GM23338 (cell line): ENCODE measurements at regions not wholly inside any gene's neighbourhood (a gene's known extent, or its start where the extent isn't known, plus 50 kb on each side); places are given as distances from the start of the nearest gene placed in this dataset.

Source experiments
- CREB1 ChIP-seq: fragments of 250-450 bp; sonication (Bioruptor Pico); IDR thresholded peaks from 2 replicates; pipeline ENCODE4 v1.5.0; 2020; ENCODE audit warnings: low read depth, mild to moderate bottlenecking, moderate library complexity
- CTCF ChIP-seq, 2 experiments: fragments of 200-600 bp in 1 of 2; sonication (generic) in 1 of 2; conservative IDR thresholded peaks; 2 replicates each; pipeline versions ENCODE4 v1.5.1 to v1.6.1; 2016 to 2017; ENCODE audit warnings: antibody characterized with exemption in 2 of 2, low read depth in 2 of 2, mild to moderate bottlenecking in 2 of 2, moderate library complexity in 1 of 2
- EZH2 ChIP-seq: fragments of 200-600 bp; sonication (generic); IDR thresholded peaks from one replicate; pipeline ENCODE4 v1.8.0; 2017; ENCODE audit warnings: antibody characterized with exemption, mild to moderate bottlenecking, low read depth; ENCODE audit not compliant: unreplicated experiment
- EZH2phosphoT487 ChIP-seq: fragments of 200-600 bp; sonication (generic); IDR thresholded peaks from one replicate; pipeline ENCODE4 v1.8.1; 2018; ENCODE audit warnings: antibody characterized with exemption; ENCODE audit not compliant: unreplicated experiment
- JUNB ChIP-seq: IDR thresholded peaks from one replicate; pipeline ENCODE4 v1.6.1; 2016; ENCODE audit warnings: antibody characterized with exemption; ENCODE audit not compliant: unreplicated experiment
- NANOG ChIP-seq: IDR thresholded peaks from 2 replicates; pipeline ENCODE4 v1.6.1; 2016; ENCODE audit warnings: antibody characterized with exemption, borderline replicate concordance
- POLR2AphosphoS5 ChIP-seq: IDR thresholded peaks from 2 replicates; pipeline ENCODE4 v1.6.1; 2016; ENCODE audit warnings: antibody characterized with exemption, low read depth
- REST ChIP-seq: IDR thresholded peaks from one replicate; pipeline ENCODE4 v1.6.1; 2018; ENCODE audit warnings: antibody characterized with exemption; ENCODE audit not compliant: unreplicated experiment
- STAT1 ChIP-seq: IDR thresholded peaks from one replicate; pipeline ENCODE4 v1.6.1; 2016; ENCODE audit warnings: antibody characterized with exemption; ENCODE audit not compliant: unreplicated experiment
- ZNF331 ChIP-seq: fragments of 250-450 bp; sonication (Bioruptor Pico); IDR thresholded peaks from 2 replicates; pipeline ENCODE4 v1.5.0; 2020; ENCODE audit warnings: low read depth, mild to moderate bottlenecking, moderate library complexity
- ZNF462 ChIP-seq: fragments of 250-450 bp; sonication (Bioruptor Pico); IDR thresholded peaks from 2 replicates; pipeline ENCODE4 v1.5.0; 2020; ENCODE audit warnings: mild to moderate bottlenecking, moderate library complexity

GRCh38 chr2:58481670-58482069, 240.5 kb upstream of the FANCL start:
- TF ChIP-seq POLR2AphosphoS5 (no peak), CTCF (conservative IDR thresholded peaks at IDR 0.05; ENCODE audit: low read depth in 2 of 2) (no peak), EZH2 (no peak), JUNB (no peak), EZH2phosphoT487 (no peak), STAT1 (no peak), REST (no peak), ZNF462 (CRISPR knock-in tag) (no peak), ZNF331 (CRISPR knock-in tag) (no peak), NANOG (no peak), CREB1 (CRISPR knock-in tag) (no peak)
